DMS 273 (cell line): ENCODE measurements at regions not wholly inside any gene's neighbourhood (a gene's known extent, or its start where the extent isn't known, plus 50 kb on each side); places are given as distances from the start of the nearest gene placed in this dataset.

Source experiments
- DNase-seq: peaks from one replicate; lab custom pipeline; 2025; ENCODE audit not compliant: unreplicated experiment; lab: John Stamatoyannopoulos, UW

- no peak for DNase-seq
Measured at GRCh38 chr6:14723535-14724086, 522.3 kb upstream of the JARID2 start.

DNA sequence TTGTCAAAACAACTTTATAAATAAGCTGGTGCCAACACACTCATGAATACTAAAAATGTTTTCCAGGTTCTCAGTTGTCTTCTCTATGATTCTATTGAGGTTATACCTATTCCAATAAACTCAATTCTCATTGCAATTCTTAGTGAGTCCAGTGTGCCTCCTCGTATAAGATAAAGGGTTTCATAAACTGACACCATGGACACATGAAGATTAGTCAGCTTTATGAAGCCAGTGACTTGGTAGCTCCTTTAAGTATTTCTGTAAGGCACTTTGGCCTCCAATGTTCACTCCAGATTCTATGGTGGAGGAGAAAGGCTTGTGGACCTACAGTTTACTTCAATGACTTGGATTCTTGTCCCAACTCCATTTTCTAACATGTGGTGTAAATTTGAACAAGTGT lies 521.3 kb upstream of the JARID2 start:
- no peak for DNase-seq

DNA sequence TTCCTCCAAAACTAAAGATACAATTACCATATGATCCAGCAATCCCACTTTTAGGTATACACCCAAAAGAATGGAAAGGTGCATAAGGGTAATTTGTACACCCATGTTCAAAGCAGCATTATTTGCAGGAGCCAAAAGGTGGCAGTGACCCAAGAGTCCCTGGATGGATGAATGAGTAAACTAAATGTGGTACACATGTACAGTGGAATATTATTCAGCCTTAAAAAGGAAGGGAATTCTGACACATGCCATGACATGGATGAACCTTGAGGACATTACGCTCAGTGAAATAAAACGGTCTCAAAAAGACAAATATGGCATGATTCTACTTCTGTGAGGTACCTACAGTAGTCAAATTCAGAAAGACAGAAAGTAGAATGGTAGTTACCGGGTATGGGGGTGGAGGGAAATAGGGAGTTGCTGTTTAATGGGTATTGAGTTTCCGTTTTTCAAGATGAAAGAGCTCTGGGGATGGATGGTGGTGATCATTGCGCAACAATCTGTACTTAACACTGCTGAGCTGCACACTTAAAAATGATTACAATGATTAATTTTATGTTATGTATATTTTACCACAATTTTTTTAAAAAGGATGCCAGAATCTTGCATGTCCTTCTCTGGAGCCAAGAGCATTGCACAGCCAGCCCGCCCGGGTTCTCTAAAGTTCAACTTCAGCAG lies 518.9 kb upstream of the JARID2 start:
- DNase-seq: no peak

- DNase-seq: no peak
Measured at GRCh38 chr6:14727494-14728395, 518.1 kb upstream of the JARID2 start.

DNA sequence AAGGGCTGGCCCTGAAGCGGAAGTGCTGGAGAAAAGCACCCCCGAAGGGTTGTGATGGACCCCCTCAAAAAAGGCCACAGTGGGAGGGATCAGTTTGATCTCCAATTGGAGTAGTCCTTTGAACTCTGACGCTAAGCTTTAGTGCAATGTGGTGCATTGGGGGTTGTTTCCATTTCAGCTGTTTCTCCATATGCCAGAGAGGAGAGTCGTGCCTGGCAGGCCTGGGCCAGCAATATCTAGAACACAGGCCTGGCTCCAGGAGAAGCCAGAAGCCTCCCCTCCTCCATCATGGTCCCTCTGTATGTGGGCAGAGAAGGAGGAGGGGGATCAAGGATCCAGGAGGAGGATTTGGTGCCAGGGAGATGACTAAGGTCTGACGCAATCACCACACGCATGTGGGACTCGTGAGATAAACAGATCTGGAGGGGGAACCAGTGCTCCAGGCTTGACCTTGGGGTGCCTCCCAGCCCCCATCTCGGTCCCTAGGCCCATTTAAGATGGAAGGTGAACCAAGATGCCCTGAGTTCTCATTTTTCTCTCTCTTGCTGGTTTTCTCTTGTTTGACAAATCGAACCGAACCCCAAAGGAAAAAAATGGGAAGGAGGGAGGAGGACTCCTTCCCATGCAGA lies 517.4 kb upstream of the JARID2 start:
- DNase-seq: peak; percentile 13

DNA sequence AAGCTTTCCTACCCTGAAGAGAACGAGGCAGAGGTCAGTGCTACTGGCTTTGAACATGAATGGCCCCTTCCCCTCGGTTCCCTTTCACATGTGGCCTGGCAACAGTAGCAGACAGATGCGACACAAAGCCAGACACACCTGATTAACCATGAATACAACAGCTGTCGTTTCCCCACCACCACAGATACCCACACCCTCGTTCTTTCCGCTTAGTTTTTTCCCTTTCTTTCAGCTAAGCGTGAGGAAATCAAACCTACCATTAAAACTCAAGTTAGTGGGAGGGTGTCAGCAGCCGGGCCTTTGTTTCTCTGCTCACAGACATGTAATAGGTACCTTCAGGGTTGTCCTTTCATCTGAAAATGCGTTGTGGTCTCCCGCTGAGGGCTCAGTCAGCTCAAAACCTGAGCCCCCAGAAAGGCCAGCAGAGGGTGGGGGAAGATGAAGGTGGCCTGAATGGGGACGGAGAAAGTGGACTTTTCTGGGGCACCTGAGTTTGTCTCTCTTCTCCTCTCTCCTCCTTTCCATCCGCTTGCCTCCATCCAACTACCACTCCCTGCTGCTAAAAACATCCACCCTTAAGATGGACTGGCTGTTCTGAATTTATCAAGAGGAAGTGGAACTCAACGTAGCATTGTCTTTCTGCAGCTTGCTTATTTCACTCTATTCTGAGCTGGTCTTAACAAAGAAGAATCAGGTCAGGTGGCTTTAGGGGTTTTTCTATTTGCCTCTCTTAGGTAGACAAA lies 516.6 kb upstream of the JARID2 start:
- no peak for DNase-seq

DNA sequence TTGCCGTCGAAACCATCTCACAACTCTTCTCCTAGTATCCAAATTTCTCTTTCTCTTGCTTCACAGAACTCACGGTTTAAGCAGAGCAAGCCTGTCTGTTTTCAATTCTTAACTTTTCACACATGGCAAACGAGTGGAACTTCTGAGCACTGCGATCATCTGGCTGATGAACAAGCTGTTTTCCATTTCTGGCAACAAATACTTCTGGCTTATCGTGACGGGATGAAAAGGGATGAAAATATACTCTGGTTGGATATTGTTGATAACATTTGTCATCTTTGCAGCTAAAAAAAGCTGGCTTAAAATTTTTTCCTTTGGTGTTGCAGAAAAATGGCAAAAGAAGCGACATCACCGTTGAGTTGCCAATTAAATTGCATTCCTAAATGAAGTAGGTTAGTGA lies 515.2 kb upstream of the JARID2 start:
- DNase-seq: no peak

DNA sequence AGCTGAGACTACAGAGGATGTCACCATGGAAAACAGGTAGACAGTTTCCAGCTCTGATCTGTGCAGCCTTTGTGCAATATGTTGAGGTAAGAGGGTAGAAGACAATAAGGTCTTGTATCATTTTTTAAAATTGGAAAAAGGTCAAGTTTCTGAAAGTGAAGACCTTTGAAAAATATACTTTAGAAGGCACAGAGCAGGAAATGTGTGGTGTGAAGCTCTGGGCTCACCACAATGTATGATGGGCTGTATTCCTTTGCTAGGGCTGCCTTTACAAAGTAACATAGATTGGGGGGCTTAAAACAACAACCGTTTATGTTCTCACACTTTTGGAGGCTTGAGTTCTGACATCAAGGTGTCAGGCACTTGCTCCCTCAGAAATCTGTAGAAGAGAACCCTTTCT lies 514.3 kb upstream of the JARID2 start:
- DNase-seq: no peak

DNA sequence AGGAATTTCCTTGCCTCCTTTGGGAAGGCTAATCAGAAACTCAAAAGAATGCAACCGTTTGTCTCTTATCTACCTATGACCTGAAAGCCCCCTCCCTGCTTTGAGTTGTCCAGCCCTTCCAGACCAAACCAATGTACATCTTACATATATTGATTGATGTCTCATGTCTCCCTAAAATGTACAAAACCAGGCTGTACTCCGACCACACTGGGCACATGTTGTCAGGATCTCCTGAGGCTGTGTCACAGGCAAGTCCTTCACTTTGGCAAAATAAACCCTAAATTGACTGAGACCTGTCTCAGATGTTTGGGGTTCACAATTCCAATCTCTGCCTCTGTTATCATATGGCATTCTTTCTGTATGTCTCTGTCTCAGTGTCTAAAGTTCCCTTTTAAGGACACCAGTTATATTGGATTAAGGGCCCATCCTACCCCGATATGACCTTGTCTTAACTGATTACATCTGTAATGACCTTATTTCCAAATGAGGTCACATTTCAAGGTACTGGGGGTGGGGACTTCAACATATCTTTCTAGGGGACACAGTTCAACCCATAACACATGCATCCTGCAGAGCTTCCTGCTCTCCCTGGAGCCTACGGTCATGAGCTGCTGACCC lies 513.5 kb upstream of the JARID2 start:
- DNase-seq: no peak

DNA sequence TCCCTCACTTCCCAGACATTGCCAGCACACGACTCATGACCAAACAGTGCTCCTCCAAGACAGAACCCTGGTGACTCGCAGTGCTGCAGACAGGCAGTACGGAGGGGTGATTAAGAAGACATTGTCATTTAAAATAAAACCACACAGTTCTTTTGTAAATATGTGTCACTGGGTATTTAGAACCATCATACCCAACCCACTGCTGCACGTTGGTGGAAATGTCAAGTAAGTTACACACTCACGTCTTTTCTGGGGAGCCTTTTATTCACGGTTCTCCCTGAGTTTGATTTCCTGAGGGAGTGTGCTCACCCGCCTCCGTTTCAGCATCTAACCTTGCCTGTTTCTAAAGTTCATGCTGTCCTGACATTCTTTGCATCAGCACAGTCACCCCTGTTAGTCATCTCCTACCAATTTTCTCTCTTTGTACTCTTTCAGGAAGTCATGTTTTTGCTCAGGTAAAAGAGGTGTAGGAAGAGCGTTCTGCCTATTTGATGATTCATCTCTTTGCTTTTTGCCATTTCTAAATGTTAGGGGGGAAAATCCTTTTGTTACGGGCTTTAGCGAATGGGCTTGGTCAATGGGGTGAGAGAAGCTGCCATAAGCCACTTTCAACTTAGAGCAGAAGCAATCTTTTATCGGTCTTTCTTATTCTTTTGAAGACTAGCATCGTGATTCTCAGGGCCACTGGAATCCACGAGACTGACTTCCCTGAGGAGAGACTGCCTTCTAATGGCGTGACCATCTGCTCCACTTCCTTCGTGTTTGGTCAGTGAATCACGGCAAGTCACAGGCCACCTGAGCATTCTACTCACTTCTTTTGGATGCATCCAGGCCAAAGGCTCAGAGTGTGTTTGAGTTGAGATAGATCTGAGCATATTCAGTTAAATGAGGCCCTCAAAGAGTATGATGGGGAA lies 512.8 kb upstream of the JARID2 start:
- no peak for DNase-seq

DNA sequence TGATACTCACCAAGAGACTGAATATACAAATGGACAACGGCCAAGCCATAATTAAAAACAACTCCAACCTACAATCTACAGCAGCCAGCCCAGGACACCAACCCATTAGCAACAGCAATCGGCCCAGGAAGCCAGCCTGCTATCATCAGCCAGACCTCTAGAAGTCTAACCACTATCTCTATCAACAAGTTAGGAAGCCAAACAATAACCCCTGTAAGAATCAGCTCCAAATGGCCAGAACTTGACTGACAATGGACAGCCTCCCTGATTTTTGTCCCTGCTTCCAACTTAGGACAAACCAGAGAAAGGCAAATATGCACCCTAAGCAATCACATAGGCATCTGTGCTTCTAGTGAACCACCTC lies 511.8 kb upstream of the JARID2 start:
- DNase-seq: no peak

DNA sequence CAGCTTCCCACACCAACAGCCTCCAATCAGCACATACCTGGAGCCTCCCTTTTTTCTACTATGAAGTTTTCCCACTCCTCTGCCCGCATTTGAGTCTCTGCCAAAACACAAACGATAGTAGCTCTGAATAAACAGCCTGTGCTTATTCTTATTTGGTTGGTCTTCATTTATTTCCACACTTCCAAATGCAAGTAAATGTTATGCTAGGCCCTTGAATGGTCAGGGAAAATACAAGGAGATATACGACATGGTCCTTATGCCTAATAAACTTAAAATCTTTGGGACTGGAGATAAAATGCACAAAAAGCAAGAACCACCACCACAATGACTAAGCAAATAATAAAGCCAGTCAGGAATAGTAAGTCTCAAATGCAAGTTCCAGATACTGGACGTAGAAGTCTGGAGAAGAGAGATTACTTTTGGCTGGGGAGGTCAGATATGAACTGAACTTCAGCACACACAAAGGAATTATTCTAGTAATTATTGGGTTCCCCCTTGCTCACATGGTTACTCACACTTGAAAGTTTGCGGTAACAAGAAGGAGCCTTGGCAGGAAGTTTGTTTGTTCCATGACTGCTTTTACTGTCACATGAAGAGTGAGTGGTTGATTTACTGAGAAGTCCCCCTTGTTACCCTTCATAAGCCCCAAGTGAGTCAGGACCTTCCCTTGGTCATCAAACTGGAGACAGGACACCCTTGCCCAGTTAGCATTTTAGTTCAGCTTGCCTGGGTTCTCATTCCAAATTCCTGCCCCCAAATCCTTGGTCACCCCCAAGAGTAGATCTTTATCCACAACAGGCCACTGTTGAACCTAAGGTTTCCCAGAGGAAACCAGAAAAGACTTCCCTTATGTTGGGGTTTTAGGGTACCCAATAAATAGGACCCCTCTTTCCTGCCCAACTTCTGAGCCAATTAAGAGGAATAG lies 511.2 kb upstream of the JARID2 start:
- no peak for DNase-seq

- DNase-seq: no peak
Measured at GRCh38 chr6:14735956-14736486, 509.8 kb upstream of the JARID2 start.

- DNase-seq: no peak
Measured at GRCh38 chr6:14736554-14736953, 509.3 kb upstream of the JARID2 start.

DNA sequence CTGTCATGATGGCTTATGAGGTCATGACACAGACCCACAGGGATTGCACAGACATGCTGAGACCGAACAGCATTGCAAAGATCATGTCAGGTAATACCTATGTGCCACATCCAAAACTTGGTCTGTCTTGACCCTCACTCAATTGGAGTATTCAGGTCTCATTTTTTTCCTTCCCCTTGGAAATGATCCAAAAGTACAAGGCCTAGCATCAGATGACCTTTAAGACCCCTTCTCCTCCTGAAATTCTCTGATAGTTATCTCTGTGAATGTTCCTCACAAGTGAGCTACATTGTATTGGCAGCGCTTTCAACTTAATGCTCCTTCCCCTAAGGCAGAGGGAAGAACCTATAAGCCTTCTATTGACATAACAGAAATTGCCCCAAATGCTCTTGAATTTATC lies 507.4 kb upstream of the JARID2 start:
- no peak for DNase-seq

GRCh38 chr6:14738933-14739332 lies 506.9 kb upstream of the JARID2 start:
- no peak for DNase-seq

GRCh38 chr6:14739827-14740226 lies 506.0 kb upstream of the JARID2 start:
- no peak for DNase-seq

GRCh38 chr6:14742171-14742570 lies 503.7 kb upstream of the JARID2 start:
- no peak for DNase-seq
